ENCODE measurements at regions not wholly inside any gene's neighbourhood (a gene's known extent, or its start where the extent isn't known, plus 50 kb on each side); places are given as distances from the start of the nearest gene placed in this dataset.
"Not testable (repeated sequence)": the region's sequence is repeated elsewhere in the genome, so short reads cannot be mapped to it uniquely, and the experiment has no call there.

DNA sequence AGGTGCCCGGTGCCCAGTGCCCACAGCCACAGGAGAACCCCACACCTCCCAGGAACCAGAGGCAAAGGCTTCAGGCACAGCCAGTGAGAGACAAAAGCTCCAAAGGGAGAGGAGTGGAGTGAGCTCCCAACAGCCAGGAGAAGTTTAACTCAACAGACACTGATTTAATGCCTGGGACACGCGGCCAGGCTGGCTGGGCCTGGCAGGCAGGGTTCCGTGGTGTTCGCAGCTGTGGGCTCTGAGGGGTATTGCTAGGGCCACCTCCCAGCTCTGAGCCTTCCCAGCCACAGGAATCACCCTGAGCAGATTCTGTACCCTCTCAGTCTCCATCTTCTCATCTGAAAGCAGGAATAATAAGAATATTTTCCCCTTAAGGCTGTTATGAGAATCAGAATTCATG lies 222.5 kb downstream of the NPHP4 start:
- DNase-seq (ENCODE audit: low read depth), result no peak
- TF ChIP-seq CTCF (IDR thresholded peaks at IDR 0.05; ENCODE audit: control insufficient read depth, insufficient read depth, low read depth, low read length, missing control alignments), result no peak
- no peak overlapping the region for H3K4me3 ChIP-seq (ENCODE audit: control insufficient read depth, low read depth, low read length)

DNA sequence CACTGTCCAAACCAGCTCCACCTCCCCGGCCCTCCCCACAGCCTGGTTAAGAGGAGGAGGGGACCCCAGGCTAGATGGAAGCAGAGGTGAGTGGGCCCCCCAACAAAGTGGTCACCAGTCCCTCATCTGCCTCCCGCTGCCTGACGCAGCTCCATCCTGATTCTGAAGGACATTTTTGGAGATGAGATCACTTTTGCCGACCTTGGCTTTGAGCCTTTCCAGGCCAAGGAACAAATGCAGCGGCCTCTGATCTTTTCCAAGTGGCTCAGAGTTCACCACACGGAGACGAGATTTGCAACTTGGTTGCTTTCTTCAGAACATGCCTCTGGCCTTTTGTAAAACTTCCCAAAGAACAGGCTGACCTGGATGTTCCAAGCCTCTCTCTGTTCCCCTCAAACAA lies 223.1 kb downstream of the NPHP4 start:
- no peak for TF ChIP-seq CTCF (IDR thresholded peaks at IDR 0.05; ENCODE audit: control insufficient read depth, insufficient read depth, low read depth, low read length, missing control alignments)
- no peak for DNase-seq (ENCODE audit: low read depth)
- H3K4me3 ChIP-seq (ENCODE audit: control insufficient read depth, low read depth, low read length), result no peak overlapping the region

GRCh38 chr1:5768014-5768413 lies 224.2 kb downstream of the NPHP4 start:
- TF ChIP-seq CTCF (IDR thresholded peaks at IDR 0.05; ENCODE audit: control insufficient read depth, insufficient read depth, low read depth, low read length, missing control alignments), result no peak
- H3K4me3 ChIP-seq (ENCODE audit: control insufficient read depth, low read depth, low read length), result no peak overlapping the region
- DNase-seq (ENCODE audit: low read depth), result no peak

- not testable (repeated sequence) for H3K4me3 ChIP-seq (ENCODE audit: control insufficient read depth, low read depth, low read length)
Measured at GRCh38 chr1:5766996-5767395, 225.2 kb downstream of the NPHP4 start.

GRCh38 chr1:5765997-5766913 lies 226.0 kb downstream of the NPHP4 start:
- no peak for TF ChIP-seq CTCF (IDR thresholded peaks at IDR 0.05; ENCODE audit: control insufficient read depth, insufficient read depth, low read depth, low read length, missing control alignments)
- DNase-seq (ENCODE audit: low read depth), result no peak
- H3K4me3 ChIP-seq (ENCODE audit: control insufficient read depth, low read depth, low read length), result no peak overlapping the region

More at GRCh38 chr1:5766996-5767395, 225.2 kb downstream of the NPHP4 start:
- DNase-seq (ENCODE audit: low read depth), result not testable (repeated sequence)

DNA sequence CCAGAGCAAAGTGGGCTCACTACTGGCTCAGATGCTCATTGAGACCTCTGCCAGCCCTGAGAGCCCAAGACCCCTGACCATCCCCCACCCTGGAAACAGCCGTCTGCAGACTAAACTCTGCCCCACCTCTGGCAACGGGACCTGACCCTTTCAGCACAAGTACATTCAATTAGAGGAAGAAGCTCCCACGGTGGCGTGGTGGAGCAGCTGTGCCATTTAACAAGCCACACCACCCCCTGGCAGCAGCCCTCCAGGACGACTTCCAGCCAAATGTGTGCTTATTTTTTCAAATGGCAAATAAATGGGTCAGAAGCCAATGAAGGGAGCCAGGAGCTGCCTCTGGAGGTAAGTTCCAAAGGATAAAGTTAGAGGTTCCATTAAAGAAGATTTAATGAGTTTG lies 226.7 kb downstream of the NPHP4 start:
- no peak overlapping the region for H3K4me3 ChIP-seq (ENCODE audit: control insufficient read depth, low read depth, low read length)
- DNase-seq (ENCODE audit: low read depth), result no peak
- TF ChIP-seq CTCF (IDR thresholded peaks at IDR 0.05; ENCODE audit: control insufficient read depth, insufficient read depth, low read depth, low read length, missing control alignments), result no peak

- TF ChIP-seq CTCF (IDR thresholded peaks at IDR 0.05; ENCODE audit: control insufficient read depth, insufficient read depth, low read depth, low read length, missing control alignments), result no peak
- no peak overlapping the region for H3K4me3 ChIP-seq (ENCODE audit: control insufficient read depth, low read depth, low read length)
- no peak for DNase-seq (ENCODE audit: low read depth)
Measured at GRCh38 chr1:5764959-5765358, 227.3 kb downstream of the NPHP4 start.
